ENCODE measurements at regions not wholly inside any gene's neighbourhood (a gene's known extent, or its start where the extent isn't known, plus 50 kb on each side); places are given as distances from the start of the nearest gene placed in this dataset.

DNA sequence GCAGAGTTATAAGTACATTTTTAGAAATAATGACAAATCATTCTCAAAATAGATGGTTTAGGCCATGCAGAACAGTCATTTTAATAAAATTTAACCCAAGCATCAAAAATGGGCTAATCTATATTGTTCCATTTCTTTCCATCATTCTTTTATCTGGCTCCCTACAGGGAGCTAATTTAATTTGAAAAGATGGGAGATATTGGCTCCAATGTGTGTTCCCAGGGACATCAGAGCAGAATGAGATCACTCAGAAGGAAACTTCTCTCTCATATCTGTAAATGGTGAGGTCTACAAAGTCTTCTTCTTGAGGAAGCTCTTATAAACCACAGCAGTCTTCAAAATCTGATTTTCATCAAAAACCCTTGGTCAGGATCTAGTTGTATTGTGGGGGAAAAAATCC is 119.4 kb upstream of the RAB6C start:
- TF ChIP-seq, protein P1, sequence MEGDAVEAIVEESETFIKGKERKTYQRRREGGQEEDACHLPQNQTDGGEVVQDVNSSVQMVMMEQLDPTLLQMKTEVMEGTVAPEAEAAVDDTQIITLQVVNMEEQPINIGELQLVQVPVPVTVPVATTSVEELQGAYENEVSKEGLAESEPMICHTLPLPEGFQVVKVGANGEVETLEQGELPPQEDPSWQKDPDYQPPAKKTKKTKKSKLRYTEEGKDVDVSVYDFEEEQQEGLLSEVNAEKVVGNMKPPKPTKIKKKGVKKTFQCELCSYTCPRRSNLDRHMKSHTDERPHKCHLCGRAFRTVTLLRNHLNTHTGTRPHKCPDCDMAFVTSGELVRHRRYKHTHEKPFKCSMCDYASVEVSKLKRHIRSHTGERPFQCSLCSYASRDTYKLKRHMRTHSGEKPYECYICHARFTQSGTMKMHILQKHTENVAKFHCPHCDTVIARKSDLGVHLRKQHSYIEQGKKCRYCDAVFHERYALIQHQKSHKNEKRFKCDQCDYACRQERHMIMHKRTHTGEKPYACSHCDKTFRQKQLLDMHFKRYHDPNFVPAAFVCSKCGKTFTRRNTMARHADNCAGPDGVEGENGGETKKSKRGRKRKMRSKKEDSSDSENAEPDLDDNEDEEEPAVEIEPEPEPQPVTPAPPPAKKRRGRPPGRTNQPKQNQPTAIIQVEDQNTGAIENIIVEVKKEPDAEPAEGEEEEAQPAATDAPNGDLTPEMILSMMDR (IDR thresholded peaks at IDR 0.05), result no peak
- TF ChIP-seq POLR2A (IDR thresholded peaks at IDR 0.05), result no peak

Measured in right lobe of liver (tissue), 4 donors.